ENCODE measurements at regions not wholly inside any gene's neighbourhood (a gene's known extent, or its start where the extent isn't known, plus 50 kb on each side); places are given as distances from the start of the nearest gene placed in this dataset.

GRCh38 chr10:24046060-24046459 is 162.9 kb upstream of the KIAA1217 start:
- TF ChIP-seq CBX3 (IDR thresholded peaks at IDR 0.05; ENCODE audit: low read depth) = no peak
- TF ChIP-seq, protein P1, sequence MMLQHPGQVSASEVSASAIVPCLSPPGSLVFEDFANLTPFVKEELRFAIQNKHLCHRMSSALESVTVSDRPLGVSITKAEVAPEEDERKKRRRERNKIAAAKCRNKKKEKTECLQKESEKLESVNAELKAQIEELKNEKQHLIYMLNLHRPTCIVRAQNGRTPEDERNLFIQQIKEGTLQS (IDR thresholded peaks at IDR 0.05) = no peak
- Histone ChIP-seq H3K36me3 (ENCODE audit: control insufficient read depth in 1 of 2, insufficient read depth in 2 of 2, low read length in 2 of 2) (no peaks in the 10 kb centered on the region), H3K4me2 (ENCODE audit: low read length) (no peak overlapping the region), H3K27ac (ENCODE audit: low read depth, low read length) (no peak overlapping the region), H4K20me1 (ENCODE audit: insufficient read depth) (no peaks in the 10 kb centered on the region), H3K79me2 (ENCODE audit: insufficient read depth, low read length) (no peaks in the 10 kb centered on the region), H3K9me2 (ENCODE audit: insufficient read depth) (no peaks in the 10 kb centered on the region), H3K9me3 (ENCODE audit: control insufficient read depth in 1 of 2, insufficient read depth in 1 of 2, low read depth in 1 of 2, low read length in 2 of 2) (no peaks in the 10 kb centered on the region), H3K4me1 (ENCODE audit: control insufficient read depth in 1 of 2, insufficient read depth in 2 of 2, low read length in 2 of 2) (no peaks in the 10 kb centered on the region), H3K4me3 (replicated peaks in 1 of 2; ENCODE audit: low read depth in 1 of 2, low read length in 2 of 2) (no peak overlapping the region), H3K9ac (ENCODE audit: low read length) (no peak overlapping the region), H3K27me3 (ENCODE audit: insufficient read depth, low read length) (peaks cover 13% of the 10 kb centered on the region; the same call in 1 of the 2 replicates), H2AFZ (ENCODE audit: low read depth, low read length, poor library complexity, severe bottlenecking) (no peak overlapping the region)
- ChIA-PET POLR2A (no interaction called here), CTCF (no interaction called here), RAD21 (ENCODE audit: low non-redundant PET in 1 of 2, low total read pairs in 2 of 2, uncharacterized antibody in 2 of 2, unreplicated experiment in 2 of 2) (no interaction called here)
- BruUV-seq (replicated peaks) = no TSS peak
- intact Hi-C loops (cut with micrococcal nuclease) = no loop called here
- ATAC-seq = no peak
- no peak for DNase-seq (ENCODE audit: low read depth, low spot score)

- no peak overlapping the region for H3K4me3 ChIP-seq (replicated peaks in 1 of 2; ENCODE audit: low read depth in 1 of 2, low read length in 2 of 2)
- H3K27me3 ChIP-seq (ENCODE audit: insufficient read depth, low read length) = 0 out of 2 replicates have a peak, but pooled peaks cover 7% of the 10 kb centered on the region
- ATAC-seq (no peak), DNase-seq (ENCODE audit: low read depth, low spot score) (no peak)
- intact Hi-C loops (cut with micrococcal nuclease) = no loop called here
- no peak overlapping the region for H3K27ac ChIP-seq (ENCODE audit: low read depth, low read length)
- no peaks in the 10 kb centered on the region for H3K4me1 ChIP-seq (ENCODE audit: control insufficient read depth in 1 of 2, insufficient read depth in 2 of 2, low read length in 2 of 2)
- no peaks in the 10 kb centered on the region for H3K9me2 ChIP-seq (ENCODE audit: insufficient read depth)
- CTCF ChIA-PET = no interaction called here
- POLR2A ChIA-PET = no interaction called here
- BruUV-seq (replicated peaks) = no TSS peak
- H3K9ac ChIP-seq (ENCODE audit: low read length) = no peak overlapping the region
- RAD21 ChIA-PET (ENCODE audit: low non-redundant PET in 1 of 2, low total read pairs in 2 of 2, uncharacterized antibody in 2 of 2, unreplicated experiment in 2 of 2) = no interaction called here
- no peaks in the 10 kb centered on the region for H4K20me1 ChIP-seq (ENCODE audit: insufficient read depth)
- H3K4me2 ChIP-seq (ENCODE audit: low read length) = no peak overlapping the region
- no peaks in the 10 kb centered on the region for H3K36me3 ChIP-seq (ENCODE audit: control insufficient read depth in 1 of 2, insufficient read depth in 2 of 2, low read length in 2 of 2)
- no peaks in the 10 kb centered on the region for H3K79me2 ChIP-seq (ENCODE audit: insufficient read depth, low read length)
- H2AFZ ChIP-seq (ENCODE audit: low read depth, low read length, poor library complexity, severe bottlenecking) = no peak overlapping the region
- H3K9me3 ChIP-seq (ENCODE audit: control insufficient read depth in 1 of 2, insufficient read depth in 1 of 2, low read depth in 1 of 2, low read length in 2 of 2) = no peaks in the 10 kb centered on the region
- TF ChIP-seq SRF (IDR thresholded peaks at IDR 0.05; ENCODE audit: low read depth) (no peak), ELF1 (IDR thresholded peaks at IDR 0.05; ENCODE audit: borderline replicate concordance, low read depth) (no peak), SIN3A (IDR thresholded peaks at IDR 0.05; ENCODE audit: low read depth) (no peak), EZH2phosphoT487 (IDR thresholded peaks at IDR 0.05; ENCODE audit: borderline replicate concordance) (no peak), ZBTB33 (IDR thresholded peaks at IDR 0.05; ENCODE audit: extremely low read depth, insufficient replicate concordance, low read length) (no peak), JUND (IDR thresholded peaks at IDR 0.05) (no peak), ZFX (IDR thresholded peaks at IDR 0.05) (no peak), TCF7L2 (IDR thresholded peaks at IDR 0.05; ENCODE audit: borderline replicate concordance, extremely low read depth, insufficient read depth, insufficient read length) (no peak), RAD21 (IDR thresholded peaks at IDR 0.05; ENCODE audit: low read depth) (no peak), SP1 (IDR thresholded peaks at IDR 0.05; ENCODE audit: low read depth) (no peak), CEBPB (IDR thresholded peaks at IDR 0.05; ENCODE audit: low read depth) (no peak), REST (IDR thresholded peaks at IDR 0.05; ENCODE audit: low read depth) (no peak)
- TF ChIP-seq, protein P2, sequence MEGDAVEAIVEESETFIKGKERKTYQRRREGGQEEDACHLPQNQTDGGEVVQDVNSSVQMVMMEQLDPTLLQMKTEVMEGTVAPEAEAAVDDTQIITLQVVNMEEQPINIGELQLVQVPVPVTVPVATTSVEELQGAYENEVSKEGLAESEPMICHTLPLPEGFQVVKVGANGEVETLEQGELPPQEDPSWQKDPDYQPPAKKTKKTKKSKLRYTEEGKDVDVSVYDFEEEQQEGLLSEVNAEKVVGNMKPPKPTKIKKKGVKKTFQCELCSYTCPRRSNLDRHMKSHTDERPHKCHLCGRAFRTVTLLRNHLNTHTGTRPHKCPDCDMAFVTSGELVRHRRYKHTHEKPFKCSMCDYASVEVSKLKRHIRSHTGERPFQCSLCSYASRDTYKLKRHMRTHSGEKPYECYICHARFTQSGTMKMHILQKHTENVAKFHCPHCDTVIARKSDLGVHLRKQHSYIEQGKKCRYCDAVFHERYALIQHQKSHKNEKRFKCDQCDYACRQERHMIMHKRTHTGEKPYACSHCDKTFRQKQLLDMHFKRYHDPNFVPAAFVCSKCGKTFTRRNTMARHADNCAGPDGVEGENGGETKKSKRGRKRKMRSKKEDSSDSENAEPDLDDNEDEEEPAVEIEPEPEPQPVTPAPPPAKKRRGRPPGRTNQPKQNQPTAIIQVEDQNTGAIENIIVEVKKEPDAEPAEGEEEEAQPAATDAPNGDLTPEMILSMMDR (IDR thresholded peaks at IDR 0.05 in 2 of 3, conservative IDR thresholded peaks at IDR 0.05 in 1 of 3; ENCODE audit: borderline replicate concordance in 1 of 3, insufficient read depth in 1 of 3, low read depth in 2 of 3, low read length in 2 of 3) = no peak
These were observed 161.8 kb upstream of the KIAA1217 start for GRCh38 chr10:24047176-24047575.
